GM12801 (cell line): ENCODE measurements at regions not wholly inside any gene's neighbourhood (a gene's known extent, or its start where the extent isn't known, plus 50 kb on each side); places are given as distances from the start of the nearest gene placed in this dataset.

ENCODE experiments used
- CTCF ChIP-seq: IDR thresholded peaks from one replicate; pipeline ENCODE4 v1.5.1; 2011; ENCODE audit warnings: control low read depth; ENCODE audit not compliant: insufficient read length; ENCODE audit errors: extremely low read depth

GRCh38 chr10:6815346-6815745 lies 235.3 kb upstream of the PRKCQ start:
- TF ChIP-seq CTCF: no peak

GRCh38 chr10:6813856-6814255 lies 233.8 kb upstream of the PRKCQ start:
- TF ChIP-seq CTCF: no peak

GRCh38 chr10:6813306-6813705 lies 233.2 kb upstream of the PRKCQ start:
- no peak for TF ChIP-seq CTCF

- no peak for TF ChIP-seq CTCF
Observed at GRCh38 chr10:6811153-6811552, 231.1 kb upstream of the PRKCQ start.

GRCh38 chr10:6803427-6803783 lies 223.3 kb upstream of the PRKCQ start:
- TF ChIP-seq CTCF: no peak

- TF ChIP-seq CTCF: no peak
Observed at GRCh38 chr10:6802759-6803426, 222.8 kb upstream of the PRKCQ start.

GRCh38 chr10:6796231-6796630 lies 216.2 kb upstream of the PRKCQ start:
- no peak for TF ChIP-seq CTCF
